ENCODE measurements at regions not wholly inside any gene's neighbourhood (a gene's known extent, or its start where the extent isn't known, plus 50 kb on each side); places are given as distances from the start of the nearest gene placed in this dataset.

- in situ Hi-C loops (cut with MboI) = no loop called here
- no peak for FAIRE-seq
- Histone ChIP-seq H3K9me3 (replicated peaks; ENCODE audit: control insufficient read depth, insufficient read depth, low read depth, low read length) (no peaks in the 10 kb centered on the region), H3K4me2 (ENCODE audit: insufficient read depth, low read length) (no peak overlapping the region), H3K27me3 (ENCODE audit: control insufficient read depth in 2 of 2, insufficient read depth in 2 of 2, low read length in 2 of 2) (no peaks in the 10 kb centered on the region), H3K4me3 (no peak overlapping the region), H3K9ac (ENCODE audit: insufficient read depth in 1 of 2, low read depth in 2 of 2, low read length in 2 of 2) (no peak overlapping the region), H3K4me1 (replicated peaks in 1 of 2; ENCODE audit: control insufficient read depth in 2 of 2, insufficient read depth in 2 of 2, low read length in 2 of 2) (no peaks in the 10 kb centered on the region), H3K36me3 (ENCODE audit: control insufficient read depth, insufficient read depth, low read length) (no peaks in the 10 kb centered on the region), H3K79me2 (ENCODE audit: control insufficient read depth, insufficient read depth, low read length) (no peaks in the 10 kb centered on the region), H3K27ac (ENCODE audit: extremely low read depth, low read depth, low read length) (no peak overlapping the region), H3K9me1 (ENCODE audit: control insufficient read depth, insufficient read depth, low read length) (no peaks in the 10 kb centered on the region), H4K20me1 (replicated peaks; ENCODE audit: control insufficient read depth, insufficient read depth, low read length) (no peaks in the 10 kb centered on the region), H2AFZ (ENCODE audit: low read depth, low read length) (no peak overlapping the region)
- ATAC-seq = no peak
- 14% methylated on average over 1 of the region's 1 CpG for WGBS (ENCODE audit: insufficient coverage, low coverage, missing lambda C conversion rate)
- ChIA-PET CTCF (ENCODE audit: low intra/inter-chr PET ratio) (no interaction called here), POLR2A (no interaction called here)
- intact Hi-C loops (cut with micrococcal nuclease) = no loop called here
- DNase-seq (ENCODE audit: extremely low read depth in 1 of 4, low spot score in 3 of 4) = no peak
- TF ChIP-seq MITF (IDR thresholded peaks at IDR 0.05) (no peak), CHCHD3 (CRISPR knock-in tag; IDR thresholded peaks at IDR 0.05) (no peak), E2F6 (IDR thresholded peaks at IDR 0.05; ENCODE audit: borderline replicate concordance in 1 of 2, extremely low read depth in 1 of 2, insufficient read depth in 1 of 2, insufficient read length in 1 of 2, low read depth in 1 of 2, low read length in 1 of 2, poor library complexity in 1 of 2, severe bottlenecking in 1 of 2) (no peak), SREBF1 (IDR thresholded peaks at IDR 0.05; ENCODE audit: borderline replicate concordance, low read depth, low read length) (no peak), TAF1 (IDR thresholded peaks at IDR 0.05; ENCODE audit: control insufficient read depth, extremely low read depth, insufficient read depth, low read length, severe bottlenecking) (no peak), NFE2 (IDR thresholded peaks at IDR 0.05; ENCODE audit: low read depth) (no peak), ZNF785 (CRISPR knock-in tag; IDR thresholded peaks at IDR 0.05) (no peak), HMGN3 (IDR thresholded peaks at IDR 0.05; ENCODE audit: borderline replicate concordance, extremely low read depth, insufficient read length, low read depth, low read length) (no peak), FOXM1 (IDR thresholded peaks at IDR 0.05; ENCODE audit: low read depth) (no peak), FOXM1 (CRISPR knock-in tag; IDR thresholded peaks at IDR 0.05; ENCODE audit: low read depth) (no peak), BRF2 (IDR thresholded peaks at IDR 0.05; ENCODE audit: borderline replicate concordance, insufficient read depth, insufficient read length) (no peak), RBM39 (optimal IDR thresholded peaks at IDR 0.05; ENCODE audit: low read depth, low read length) (no peak), SRF (CRISPR knock-in tag; IDR thresholded peaks at IDR 0.05) (no peak), COPS2 (conservative IDR thresholded peaks at IDR 0.05) (no peak), CBX1 (IDR thresholded peaks at IDR 0.05; ENCODE audit: low read depth) (no peak), HNRNPH1 (optimal IDR thresholded peaks at IDR 0.05; ENCODE audit: low read depth, low read length) (no peak), ZFPM2 (CRISPR knock-in tag; IDR thresholded peaks at IDR 0.05) (no peak)
- no TSS peak for BruUV-seq (replicated peaks)
Measured at GRCh38 chr3:94520364-94520763, 457.5 kb downstream of the NSUN3 start.

Data from K562 (cell line).